OCI-LY7 (cell line): ENCODE measurements at regions not wholly inside any gene's neighbourhood (a gene's known extent, or its start where the extent isn't known, plus 50 kb on each side); places are given as distances from the start of the nearest gene placed in this dataset.

ENCODE experiments used
- BruUV-seq: library from RNA; stranded (reverse); fragments of 400-500 nt; replicated peaks from 2 replicates; lab custom pipeline; 2021; lab: Mats Ljungman, UMichigan
- CTCF ChIA-PET: fragments of 300-600 bp; sonication (Branson Sonifier 250); formaldehyde crosslinking; loops from one replicate; lab custom pipeline; 2022; ENCODE audit warnings: antibody characterized with exemption; ENCODE audit not compliant: unreplicated experiment; lab: Charles Lee
- POLR2A ChIA-PET: fragments of 300-600 bp; sonication (Branson Sonifier 250); formaldehyde crosslinking; loops from one replicate; lab custom pipeline; 2022; ENCODE audit warnings: antibody characterized with exemption; lab: Charles Lee
- DNase-seq: peaks from one replicate; pipeline ENCODE4 v3.0.0-alpha.2; 2015; ENCODE audit warnings: low spot score
- H2AFZ ChIP-seq: fragments of 200-600 bp; sonication (generic), shearing (Covaris generic); 2 replicates; pipeline ENCODE4 v1.6.1; 2014; ENCODE audit warnings: mild to moderate bottlenecking, antibody characterized with exemption, low read length, moderate library complexity
- H3K27ac ChIP-seq: fragments of 200-600 bp; sonication (generic); 2 replicates; pipeline ENCODE4 v1.5.1; 2014; ENCODE audit warnings: mixed run types, low read depth, mild to moderate bottlenecking, moderate library complexity, low read length, inconsistent platforms; ENCODE audit not compliant: poor library complexity, severe bottlenecking
- H3K36me3 ChIP-seq: fragments of 200-600 bp; sonication (generic); 2 replicates; pipeline ENCODE4 v1.6.1; 2014; ENCODE audit warnings: mild to moderate bottlenecking, antibody characterized with exemption, low read length, moderate library complexity, mixed read lengths; ENCODE audit not compliant: insufficient read depth
- H3K4me1 ChIP-seq: fragments of 200-600 bp; sonication (generic); 2 replicates; pipeline ENCODE4 v1.5.1; 2014; ENCODE audit warnings: mild to moderate bottlenecking, low read length; ENCODE audit not compliant: insufficient read depth, poor library complexity, severe bottlenecking
- H3K4me2 ChIP-seq: fragments of 200-600 bp; sonication (generic); 2 replicates; pipeline ENCODE4 v1.6.1; 2014; ENCODE audit warnings: mild to moderate bottlenecking, low read length
- H3K4me3 ChIP-seq: fragments of 200-600 bp; sonication (generic); 2 replicates; pipeline ENCODE4 v1.5.1; 2014; ENCODE audit warnings: mild to moderate bottlenecking, low read depth, low read length; ENCODE audit not compliant: poor library complexity, severe bottlenecking
- H3K79me2 ChIP-seq: fragments of 200-600 bp; sonication (generic); 2 replicates; pipeline ENCODE4 v1.6.1; 2016; ENCODE audit warnings: low read depth, mild to moderate bottlenecking, low read length, moderate library complexity, mixed read lengths; ENCODE audit not compliant: insufficient read depth
- H3K9me2 ChIP-seq: fragments of 200-600 bp; sonication (generic); 2 replicates; pipeline ENCODE4 v1.6.1; 2016; ENCODE audit warnings: mild to moderate bottlenecking, low read length, mixed read lengths; ENCODE audit not compliant: insufficient read depth
- H3K9me3 ChIP-seq: fragments of 200-600 bp; sonication (generic); 2 replicates; pipeline ENCODE4 v1.6.1; 2014; ENCODE audit warnings: mild to moderate bottlenecking, mixed run types, low read length, mixed read lengths
- H4K20me1 ChIP-seq: fragments of 200-600 bp; sonication (generic); 2 replicates; pipeline ENCODE4 v1.6.1; 2014; ENCODE audit warnings: mild to moderate bottlenecking, antibody characterized with exemption, low read length, moderate library complexity, mixed read lengths; ENCODE audit not compliant: insufficient read depth
- EZH2phosphoT487 ChIP-seq: fragments of 200-600 bp; sonication (generic); IDR thresholded peaks from 2 replicates; pipeline ENCODE4 v1.6.1; 2018; ENCODE audit warnings: low read depth, borderline replicate concordance, mild to moderate bottlenecking, mixed run types, antibody characterized with exemption, low read length, moderate library complexity, mixed read lengths
- intact Hi-C: fragments of 100-400 bp; cut with micrococcal nuclease; formaldehyde crosslinking; loops from one replicate; pipeline ENCODE4 v1.10.0; 2022; ENCODE audit not compliant: unreplicated experiment
- TF ChIP-seq, protein P1 (sequence below): fragments of 200-600 bp; sonication (generic); conservative IDR thresholded peaks from 2 replicates; pipeline ENCODE4 v1.5.1; 2014; ENCODE audit warnings: mild to moderate bottlenecking, antibody characterized with exemption, low read length, moderate library complexity, mixed read lengths

- H3K9me2 ChIP-seq = no peaks in the 10 kb centered on the region
- ChIA-PET CTCF (no interaction called here), POLR2A (no interaction called here)
- H3K79me2 ChIP-seq = no peaks in the 10 kb centered on the region
- no peaks in the 10 kb centered on the region for H3K36me3 ChIP-seq
- intact Hi-C loops = no loop called here
- no peak overlapping the region for H3K27ac ChIP-seq
- H3K4me1 ChIP-seq = no peaks in the 10 kb centered on the region
- H3K4me3 ChIP-seq = no peak overlapping the region
- H3K4me2 ChIP-seq = no peak overlapping the region
- no peak for DNase-seq
- no TSS peak for BruUV-seq
- no peak overlapping the region for H2AFZ ChIP-seq
- H4K20me1 ChIP-seq = no peaks in the 10 kb centered on the region
- H3K9me3 ChIP-seq = no peaks in the 10 kb centered on the region
- TF ChIP-seq, protein P1, sequence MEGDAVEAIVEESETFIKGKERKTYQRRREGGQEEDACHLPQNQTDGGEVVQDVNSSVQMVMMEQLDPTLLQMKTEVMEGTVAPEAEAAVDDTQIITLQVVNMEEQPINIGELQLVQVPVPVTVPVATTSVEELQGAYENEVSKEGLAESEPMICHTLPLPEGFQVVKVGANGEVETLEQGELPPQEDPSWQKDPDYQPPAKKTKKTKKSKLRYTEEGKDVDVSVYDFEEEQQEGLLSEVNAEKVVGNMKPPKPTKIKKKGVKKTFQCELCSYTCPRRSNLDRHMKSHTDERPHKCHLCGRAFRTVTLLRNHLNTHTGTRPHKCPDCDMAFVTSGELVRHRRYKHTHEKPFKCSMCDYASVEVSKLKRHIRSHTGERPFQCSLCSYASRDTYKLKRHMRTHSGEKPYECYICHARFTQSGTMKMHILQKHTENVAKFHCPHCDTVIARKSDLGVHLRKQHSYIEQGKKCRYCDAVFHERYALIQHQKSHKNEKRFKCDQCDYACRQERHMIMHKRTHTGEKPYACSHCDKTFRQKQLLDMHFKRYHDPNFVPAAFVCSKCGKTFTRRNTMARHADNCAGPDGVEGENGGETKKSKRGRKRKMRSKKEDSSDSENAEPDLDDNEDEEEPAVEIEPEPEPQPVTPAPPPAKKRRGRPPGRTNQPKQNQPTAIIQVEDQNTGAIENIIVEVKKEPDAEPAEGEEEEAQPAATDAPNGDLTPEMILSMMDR = no peak
- TF ChIP-seq EZH2phosphoT487 = no peak
Observed at GRCh38 chrX:125424536-125424935, 104.9 kb downstream of the TEX13C start.

DNA sequence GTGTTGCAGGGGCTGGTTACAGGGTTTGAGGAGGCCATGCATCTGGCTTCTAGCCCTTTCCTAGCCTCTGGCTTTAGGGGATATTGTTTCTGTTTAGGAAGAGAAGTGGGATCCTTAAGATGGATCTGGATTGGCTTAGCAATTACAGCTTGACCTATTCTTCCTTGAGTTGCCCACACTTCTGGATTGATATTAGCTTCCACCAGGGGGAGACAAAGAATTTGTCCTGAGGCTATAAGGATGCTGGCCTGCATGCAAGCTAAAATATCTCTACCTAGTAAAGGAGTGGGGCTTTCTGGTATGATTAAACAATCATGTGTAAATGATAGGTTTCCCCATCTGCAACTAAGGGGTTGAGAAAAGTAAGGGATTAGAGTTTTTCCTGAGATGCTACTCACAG, 117.2 kb downstream of the TEX13C start:
- no peaks in the 10 kb centered on the region for H3K9me3 ChIP-seq
- intact Hi-C loops = no loop called here
- H3K79me2 ChIP-seq = no peaks in the 10 kb centered on the region
- ChIA-PET POLR2A (no interaction called here), CTCF (no interaction called here)
- H3K36me3 ChIP-seq = no peaks in the 10 kb centered on the region
- H3K9me2 ChIP-seq = no peaks in the 10 kb centered on the region
- no peaks in the 10 kb centered on the region for H3K4me1 ChIP-seq
- H3K4me3 ChIP-seq = no peak overlapping the region
- no peak overlapping the region for H2AFZ ChIP-seq
- TF ChIP-seq EZH2phosphoT487 = no peak
- TF ChIP-seq, protein P1 = peak; percentile 67
- no peaks in the 10 kb centered on the region for H4K20me1 ChIP-seq
- DNase-seq = peak; percentile 22
- no TSS peak for BruUV-seq
- H3K27ac ChIP-seq = no peak overlapping the region
- no peak overlapping the region for H3K4me2 ChIP-seq

GRCh38 chrX:125439194-125439849, 119.7 kb downstream of the TEX13C start:
- no peaks in the 10 kb centered on the region for H4K20me1 ChIP-seq
- no peak overlapping the region for H2AFZ ChIP-seq
- intact Hi-C loops = no loop called here
- no peak overlapping the region for H3K4me3 ChIP-seq
- H3K9me2 ChIP-seq = no peaks in the 10 kb centered on the region
- no peak overlapping the region for H3K27ac ChIP-seq
- H3K79me2 ChIP-seq = no peaks in the 10 kb centered on the region
- no peaks in the 10 kb centered on the region for H3K36me3 ChIP-seq
- DNase-seq = no peak
- POLR2A ChIA-PET = interaction anchor here (0.6 kb wide), 1 partner anchor 162 kb away, joined by 4 read pairs; no protein-coding TSS in a partner anchor
- H3K9me3 ChIP-seq = no peaks in the 10 kb centered on the region
- H3K4me1 ChIP-seq = no peaks in the 10 kb centered on the region
- CTCF ChIA-PET = no interaction called here
- TF ChIP-seq, protein P1 = no peak
- no peak for TF ChIP-seq EZH2phosphoT487
- no peak overlapping the region for H3K4me2 ChIP-seq
- no TSS peak for BruUV-seq
